GM10248 (cell line): ENCODE measurements at regions not wholly inside any gene's neighbourhood (a gene's known extent, or its start where the extent isn't known, plus 50 kb on each side); places are given as distances from the start of the nearest gene placed in this dataset.

Experiments
- CTCF ChIA-PET: fragments of 300-600 bp; sonication (Branson Sonifier 250); formaldehyde crosslinking; extraction: SDS; loops from one replicate; lab custom pipeline; 2021; ENCODE audit warnings: antibody characterized with exemption; lab: Yijun Ruan, JAX
- POLR2A ChIA-PET: fragments of 350-650 bp; sonication (Branson Sonifier 250); formaldehyde crosslinking; extraction: SDS; loops from one replicate; lab custom pipeline; 2020; ENCODE audit warnings: antibody characterized with exemption; lab: Yijun Ruan, JAX
- DNase-seq: peaks from one replicate; pipeline ENCODE4 v3.0.0; 2012; ENCODE audit errors: extremely low spot score
- TF ChIP-seq, protein P1 (sequence below): IDR thresholded peaks from 2 replicates; pipeline ENCODE4 v1.5.1; 2012; ENCODE audit warnings: mild to moderate bottlenecking, low read depth; ENCODE audit errors: extremely low read depth, missing control alignments, control extremely low read depth

DNA sequence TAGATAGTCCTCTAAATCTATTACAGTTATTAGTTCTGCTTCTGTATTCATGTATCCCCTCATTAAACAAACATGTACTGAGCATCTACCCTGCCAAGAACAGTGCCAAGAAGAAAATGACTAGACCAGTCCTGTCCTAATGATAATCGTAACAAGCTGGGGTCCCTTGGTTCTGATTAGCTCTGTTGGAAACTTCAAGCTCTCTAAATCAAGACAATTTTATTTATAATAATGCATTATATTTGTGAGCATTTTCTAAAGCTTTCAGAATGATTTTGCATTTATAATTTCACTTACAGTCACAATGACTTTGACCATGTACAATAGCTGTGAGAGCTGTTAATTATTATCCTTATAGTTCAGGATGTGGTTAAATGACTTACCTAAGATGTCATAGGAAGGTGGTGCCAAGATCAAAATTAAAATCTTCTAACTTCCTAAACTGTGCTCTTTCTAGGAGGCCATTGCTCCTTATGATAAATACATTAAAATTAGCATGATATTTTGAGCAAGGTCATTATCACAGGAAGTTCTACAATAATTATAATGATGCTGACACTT lies 336.5 kb upstream of the SLC39A10 start:
- TF ChIP-seq, protein P1, sequence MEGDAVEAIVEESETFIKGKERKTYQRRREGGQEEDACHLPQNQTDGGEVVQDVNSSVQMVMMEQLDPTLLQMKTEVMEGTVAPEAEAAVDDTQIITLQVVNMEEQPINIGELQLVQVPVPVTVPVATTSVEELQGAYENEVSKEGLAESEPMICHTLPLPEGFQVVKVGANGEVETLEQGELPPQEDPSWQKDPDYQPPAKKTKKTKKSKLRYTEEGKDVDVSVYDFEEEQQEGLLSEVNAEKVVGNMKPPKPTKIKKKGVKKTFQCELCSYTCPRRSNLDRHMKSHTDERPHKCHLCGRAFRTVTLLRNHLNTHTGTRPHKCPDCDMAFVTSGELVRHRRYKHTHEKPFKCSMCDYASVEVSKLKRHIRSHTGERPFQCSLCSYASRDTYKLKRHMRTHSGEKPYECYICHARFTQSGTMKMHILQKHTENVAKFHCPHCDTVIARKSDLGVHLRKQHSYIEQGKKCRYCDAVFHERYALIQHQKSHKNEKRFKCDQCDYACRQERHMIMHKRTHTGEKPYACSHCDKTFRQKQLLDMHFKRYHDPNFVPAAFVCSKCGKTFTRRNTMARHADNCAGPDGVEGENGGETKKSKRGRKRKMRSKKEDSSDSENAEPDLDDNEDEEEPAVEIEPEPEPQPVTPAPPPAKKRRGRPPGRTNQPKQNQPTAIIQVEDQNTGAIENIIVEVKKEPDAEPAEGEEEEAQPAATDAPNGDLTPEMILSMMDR = no peak
- no peak for DNase-seq
- POLR2A ChIA-PET = no interaction called here
- CTCF ChIA-PET = interaction anchor here (0.7 to 3.2 kb wide), 5 partner anchors 11 to 1736 kb away, joined by 3 to 10 read pairs (median 3); no protein-coding TSS in a partner anchor

DNA sequence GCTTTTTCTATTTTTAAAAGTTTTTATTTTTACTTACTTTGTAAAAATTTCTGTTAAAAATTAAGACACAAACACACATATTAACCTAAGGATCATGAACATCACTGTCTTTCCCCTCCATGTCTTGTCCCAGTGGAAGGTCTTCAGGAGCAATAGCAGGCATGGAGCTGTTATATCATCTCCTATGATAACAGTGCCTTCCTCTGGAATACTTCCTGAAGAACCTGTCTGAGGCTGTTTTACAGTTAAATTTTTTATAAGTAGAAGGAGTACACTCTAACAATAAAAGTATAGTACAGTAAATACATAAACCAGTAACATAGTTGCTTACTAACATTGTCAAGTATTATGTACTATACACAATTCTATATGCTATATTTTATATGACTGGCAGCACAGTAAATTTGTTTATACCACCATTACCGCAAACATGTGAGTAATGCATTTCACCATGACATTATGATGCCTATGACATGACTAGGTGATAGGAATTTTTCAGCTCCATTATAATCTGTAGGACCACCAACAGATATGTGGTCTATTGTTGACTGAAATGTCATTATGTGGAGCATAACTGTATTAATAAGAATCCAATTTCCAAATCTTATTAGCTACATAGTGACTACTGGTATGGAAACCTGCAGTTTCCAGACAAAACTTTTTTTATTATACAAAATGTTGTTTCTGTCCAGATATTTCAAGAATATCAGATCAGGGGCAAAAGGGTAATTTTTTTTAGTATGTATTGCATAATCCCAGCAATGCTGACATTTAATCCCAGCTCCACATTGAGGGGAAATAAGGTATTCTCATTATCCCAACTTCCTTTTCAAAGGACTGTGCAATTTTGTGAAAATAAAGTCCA lies 337.2 kb upstream of the SLC39A10 start:
- DNase-seq = no peak
- ChIA-PET POLR2A (no interaction called here), CTCF (interaction anchor here (0.7 to 3.2 kb wide), 7 partner anchors 12 to 1736 kb away, joined by 3 to 10 read pairs (median 3); no protein-coding TSS in a partner anchor)
- TF ChIP-seq, protein P1 = no peak

DNA sequence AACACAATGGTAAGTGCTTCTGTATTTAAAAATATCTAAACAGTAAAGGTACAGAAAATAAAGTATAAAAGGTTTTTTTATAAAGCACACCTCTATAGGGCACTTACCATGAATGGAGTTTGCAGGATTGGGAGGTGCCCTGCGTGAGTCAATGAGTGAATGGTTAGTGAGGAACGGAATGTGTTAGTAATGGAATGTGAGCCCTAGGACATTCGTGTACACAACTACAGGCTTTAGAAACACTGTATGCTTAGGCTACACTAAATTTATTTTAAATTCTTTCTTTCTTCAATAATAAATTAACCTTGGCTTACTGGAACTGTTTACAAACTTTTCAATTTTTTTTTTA lies 337.9 kb upstream of the SLC39A10 start:
- TF ChIP-seq, protein P1 = no peak
- CTCF ChIA-PET = interaction anchor here (0.7 to 3.2 kb wide), 5 partner anchors 12 to 1160 kb away, joined by 3 to 10 read pairs (median 3); no protein-coding TSS in a partner anchor
- POLR2A ChIA-PET = no interaction called here
- no peak for DNase-seq

DNA sequence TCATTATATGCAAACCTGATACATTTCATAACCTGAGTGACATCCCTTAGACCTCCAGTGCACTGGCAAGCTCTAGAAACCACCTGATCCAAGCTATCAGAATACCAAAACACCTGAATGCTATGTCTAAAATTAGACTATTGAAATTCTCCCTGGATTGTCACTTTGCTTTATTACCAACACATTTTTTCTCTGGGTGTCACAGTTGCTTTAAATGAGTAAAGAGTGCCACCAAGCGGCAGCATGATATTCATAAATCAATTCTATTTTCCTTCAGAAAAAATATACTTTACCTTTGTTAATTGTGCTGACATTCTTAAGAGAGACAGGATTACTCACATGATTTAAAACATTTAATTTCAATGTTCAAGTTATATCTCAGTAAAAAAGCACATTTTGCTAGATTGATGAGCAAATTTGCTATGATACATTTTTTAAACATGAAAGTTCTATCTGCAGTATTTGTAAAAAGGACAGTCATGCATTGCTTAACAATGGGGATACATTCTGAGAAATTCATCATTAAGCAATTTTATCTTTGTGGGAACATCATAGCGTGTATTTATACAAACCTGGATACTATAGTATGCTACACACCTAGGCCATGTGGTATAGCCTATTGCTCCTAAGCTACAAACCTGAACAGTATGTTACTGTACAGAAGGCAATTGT lies 338.4 kb upstream of the SLC39A10 start:
- ChIA-PET CTCF (interaction anchor here (0.7 to 3.2 kb wide), 8 partner anchors 11 to 1160 kb away, joined by 3 to 10 read pairs (median 4); no protein-coding TSS in a partner anchor), POLR2A (no interaction called here)
- TF ChIP-seq, protein P1 = peak; percentile 45
- peak; percentile 26 for DNase-seq

DNA sequence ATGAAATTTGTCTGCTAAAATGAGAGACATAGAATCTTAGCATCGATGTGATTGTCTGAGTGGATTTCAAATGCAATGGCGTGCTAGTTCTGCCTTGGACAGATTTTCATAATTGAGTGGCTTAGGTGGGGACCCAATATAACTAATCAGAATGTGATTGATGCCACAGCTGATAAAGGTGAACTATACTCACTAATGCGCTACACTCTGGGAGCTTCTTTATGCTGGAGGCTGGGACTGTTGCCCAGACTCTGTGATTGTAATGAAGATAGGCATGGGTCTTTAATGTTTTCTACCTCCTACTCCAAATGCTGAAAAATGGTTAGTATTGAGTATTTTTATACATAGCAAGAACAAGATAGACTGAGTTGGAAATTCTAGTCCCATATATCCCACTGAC lies 339.5 kb upstream of the SLC39A10 start:
- POLR2A ChIA-PET = no interaction called here
- no peak for DNase-seq
- CTCF ChIA-PET = interaction anchor here (1.4 to 3.2 kb wide), 4 partner anchors 11 to 771 kb away, joined by 3 to 10 read pairs (median 5); no protein-coding TSS in a partner anchor
- TF ChIP-seq, protein P1 = no peak

DNA sequence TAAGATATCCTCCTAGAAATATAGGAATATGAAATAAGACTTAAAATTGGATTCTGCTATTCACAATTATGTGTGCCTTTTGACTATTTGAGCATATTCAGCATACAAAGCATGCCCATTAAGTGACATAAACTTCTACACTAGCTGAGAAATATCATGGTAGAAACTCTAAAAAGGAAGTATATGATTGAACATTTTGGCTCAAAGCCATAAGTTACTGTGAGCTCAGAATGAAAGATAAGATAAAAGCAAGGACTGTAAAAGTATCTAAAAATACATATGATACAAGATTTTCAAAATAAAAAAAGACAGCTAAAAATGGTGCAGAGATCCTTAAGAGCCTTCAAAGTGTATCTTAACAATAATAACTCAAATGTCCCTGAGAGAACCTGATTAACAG lies 340.5 kb upstream of the SLC39A10 start:
- TF ChIP-seq, protein P1 = no peak
- DNase-seq = no peak
- ChIA-PET CTCF (interaction anchor here (1.3 to 2.2 kb wide), 3 partner anchors 10 to 27 kb away, joined by 3 to 5 read pairs (median 5); no protein-coding TSS in a partner anchor), POLR2A (no interaction called here)
